GM18867 (cell line): ENCODE measurements at regions not wholly inside any gene's neighbourhood (a gene's known extent, or its start where the extent isn't known, plus 50 kb on each side); places are given as distances from the start of the nearest gene placed in this dataset.

Experiments used
- ATAC-seq: cut with Tn5 transposase; IDR thresholded peaks from one replicate; pipeline ENCODE4 v1.9.1; 2021; ENCODE audit warnings: mild to moderate bottlenecking, moderate library complexity; ENCODE audit not compliant: unreplicated experiment

DNA sequence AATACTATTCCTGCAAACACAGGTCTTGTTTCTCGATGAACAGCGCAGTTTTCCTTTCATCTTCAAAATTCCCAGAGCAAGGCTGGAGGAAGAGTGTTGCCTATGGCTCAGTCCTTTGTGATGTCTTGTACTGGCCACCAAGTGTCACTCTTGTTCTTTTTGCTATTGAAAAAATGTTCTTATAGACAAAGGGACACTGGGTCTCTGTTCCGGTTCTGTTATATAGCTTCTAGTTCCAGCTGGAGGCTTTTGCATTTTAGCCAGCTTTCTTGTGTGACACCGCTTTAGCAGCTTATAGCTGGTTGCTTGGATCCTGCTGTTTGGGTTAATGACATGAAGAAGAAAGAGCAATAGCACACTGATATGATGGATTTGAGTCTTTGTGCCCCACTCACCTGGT lies 343.7 kb upstream of the KCNN2 start:
- no peak for ATAC-seq

DNA sequence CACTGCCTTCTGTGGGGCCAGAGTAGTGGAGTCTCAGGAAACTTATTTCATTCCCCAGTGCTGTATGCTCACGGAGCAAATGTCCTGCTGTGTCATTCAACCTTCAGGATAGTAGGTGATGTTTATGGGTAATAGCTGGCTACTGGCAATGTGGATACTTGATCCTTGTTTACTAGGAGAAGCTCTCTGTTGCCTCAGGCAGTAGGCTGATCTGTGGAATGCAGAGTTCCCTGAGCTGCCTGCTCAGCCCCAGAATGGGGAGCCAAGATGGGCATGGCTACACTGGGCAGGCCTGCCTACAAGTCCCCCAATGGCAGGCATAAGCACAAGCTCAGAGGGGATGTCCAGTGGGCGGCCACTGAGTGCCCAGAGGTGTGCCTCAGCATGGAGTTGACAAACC lies 323.1 kb upstream of the KCNN2 start:
- no peak for ATAC-seq

DNA sequence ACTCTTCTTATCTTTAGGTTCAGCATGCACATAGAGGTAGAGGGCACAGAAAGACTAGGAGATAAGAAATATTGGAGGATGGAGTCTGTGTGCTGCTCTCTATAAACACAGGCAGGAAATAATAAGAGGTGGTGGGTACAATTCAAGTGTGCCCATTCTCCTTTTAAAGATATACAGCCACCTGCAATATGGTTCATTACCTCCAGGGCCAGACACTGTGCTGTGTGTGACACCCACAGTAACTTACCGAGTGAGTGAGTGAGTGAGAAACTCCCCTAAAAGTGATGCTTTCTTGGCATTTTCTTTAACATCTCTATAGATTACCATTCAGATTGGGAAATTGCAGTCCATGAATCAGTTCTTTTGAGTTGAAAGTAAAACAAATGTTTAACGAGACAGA lies 311.8 kb upstream of the KCNN2 start:
- no peak for ATAC-seq

DNA sequence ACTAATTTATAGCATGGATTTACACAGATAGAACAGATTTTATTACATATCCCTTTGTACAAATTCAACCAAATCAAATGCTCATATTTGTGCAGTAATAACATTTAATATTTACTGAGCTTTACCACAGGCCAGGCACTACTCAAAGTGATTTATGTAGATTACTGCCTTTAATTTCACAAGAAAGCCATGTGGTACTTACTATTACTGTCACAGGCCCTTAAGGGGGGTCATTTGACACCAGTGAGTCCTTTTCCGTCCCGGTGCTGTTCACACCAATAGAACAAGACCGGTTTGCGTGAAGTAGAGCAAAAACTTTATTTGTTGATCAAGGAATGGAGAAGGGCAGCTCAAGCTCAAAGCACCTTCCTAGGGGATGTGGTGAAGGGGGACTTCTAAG lies 308.5 kb upstream of the KCNN2 start:
- ATAC-seq, result no peak

DNA sequence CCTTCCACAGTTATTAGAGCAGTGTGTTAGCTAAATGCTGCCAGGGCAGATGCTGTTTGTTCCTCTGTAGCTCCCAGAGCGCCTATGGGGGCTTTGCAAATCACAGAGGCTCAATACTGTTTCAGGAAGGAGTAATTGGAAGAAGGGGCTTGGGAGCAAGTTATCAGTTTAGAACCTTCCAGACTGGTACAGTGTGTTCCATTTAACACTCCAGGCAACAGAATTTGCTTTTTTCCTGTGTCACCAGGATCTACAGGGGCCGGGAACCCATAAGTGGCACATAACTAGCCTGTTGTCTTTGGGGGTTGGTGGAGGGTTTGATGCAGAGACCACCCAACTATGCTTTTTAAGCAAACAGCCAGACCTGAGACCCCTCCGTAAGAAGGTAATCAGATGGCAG lies 307.3 kb upstream of the KCNN2 start:
- ATAC-seq, result no peak

DNA sequence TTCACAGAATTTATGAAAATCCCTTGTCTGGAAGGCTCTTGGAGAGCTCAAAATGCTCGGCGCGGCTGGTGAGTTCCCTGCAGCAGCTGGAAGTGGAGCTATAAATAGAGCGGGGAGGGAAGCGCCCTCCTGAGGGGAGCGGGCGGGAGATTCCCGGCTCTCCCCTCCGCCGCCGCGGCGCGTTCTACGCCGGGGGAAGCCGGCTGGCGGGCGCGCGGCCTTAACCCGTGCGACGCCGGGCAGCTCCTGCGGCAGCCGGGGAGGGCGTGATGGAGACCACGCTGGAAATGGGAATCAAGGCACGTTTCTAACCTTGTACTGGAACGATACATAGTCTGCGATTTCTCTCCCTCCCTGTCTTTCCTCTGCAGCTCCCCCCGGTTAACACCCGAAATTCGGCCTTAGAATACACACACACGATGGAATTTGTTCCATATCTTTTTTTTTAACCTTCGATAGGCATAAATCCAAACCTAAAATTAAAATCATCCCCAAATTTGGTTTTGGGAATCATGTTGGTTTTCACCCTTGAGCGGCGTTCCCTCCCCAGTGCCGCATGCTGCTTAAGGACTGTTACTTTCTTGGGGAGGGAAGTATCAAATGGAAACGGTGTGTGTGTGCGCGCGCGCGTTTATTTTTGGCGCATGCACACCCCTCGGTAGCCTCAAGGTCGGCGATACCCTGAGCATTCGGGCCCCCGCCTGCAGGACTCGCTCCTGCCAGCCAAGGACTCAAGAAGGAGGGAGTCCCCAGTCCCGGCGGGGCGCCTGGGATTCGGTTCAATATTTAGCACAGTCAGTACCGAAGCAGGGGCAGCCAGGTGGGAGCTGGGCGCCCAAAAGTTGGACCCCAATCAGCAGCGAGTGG lies 306.3 kb upstream of the KCNN2 start:
- ATAC-seq, result no peak

DNA sequence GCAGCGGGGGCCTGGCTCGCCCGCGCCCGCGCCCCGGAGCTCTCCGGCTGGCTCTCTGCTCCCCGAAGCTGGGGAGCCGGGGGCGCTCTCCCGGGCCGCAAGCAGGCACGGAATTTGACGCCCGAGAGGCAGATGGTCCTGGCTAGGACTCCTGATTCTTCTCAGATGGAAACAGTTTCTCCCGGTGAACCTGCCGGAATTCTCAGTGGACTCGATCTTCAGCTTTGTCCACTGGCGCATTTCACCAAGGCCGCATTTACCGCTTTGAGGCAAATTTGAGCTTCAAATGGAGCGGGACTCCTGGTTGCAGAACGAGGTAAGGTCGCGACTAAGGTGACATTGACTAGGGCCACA lies 305.7 kb upstream of the KCNN2 start:
- ATAC-seq, result no peak

DNA sequence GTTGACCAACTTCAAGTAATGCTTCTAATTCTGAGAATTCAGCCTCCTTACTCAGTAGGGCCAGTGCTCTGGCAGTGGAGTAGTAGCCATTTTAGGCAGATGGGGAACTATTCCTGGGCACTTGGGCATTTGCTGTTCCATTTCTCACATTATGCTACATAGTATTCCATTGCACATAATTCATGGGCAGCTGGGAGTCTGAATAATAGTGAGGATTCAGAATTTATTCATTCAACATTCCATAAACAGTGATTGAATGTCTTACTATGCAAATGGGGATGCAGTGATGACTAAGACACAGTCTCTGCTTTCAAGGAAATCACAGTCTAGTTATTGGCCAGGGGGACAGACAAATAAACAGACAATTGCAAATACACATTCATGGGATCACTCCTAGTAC lies 301.0 kb upstream of the KCNN2 start:
- no peak for ATAC-seq

DNA sequence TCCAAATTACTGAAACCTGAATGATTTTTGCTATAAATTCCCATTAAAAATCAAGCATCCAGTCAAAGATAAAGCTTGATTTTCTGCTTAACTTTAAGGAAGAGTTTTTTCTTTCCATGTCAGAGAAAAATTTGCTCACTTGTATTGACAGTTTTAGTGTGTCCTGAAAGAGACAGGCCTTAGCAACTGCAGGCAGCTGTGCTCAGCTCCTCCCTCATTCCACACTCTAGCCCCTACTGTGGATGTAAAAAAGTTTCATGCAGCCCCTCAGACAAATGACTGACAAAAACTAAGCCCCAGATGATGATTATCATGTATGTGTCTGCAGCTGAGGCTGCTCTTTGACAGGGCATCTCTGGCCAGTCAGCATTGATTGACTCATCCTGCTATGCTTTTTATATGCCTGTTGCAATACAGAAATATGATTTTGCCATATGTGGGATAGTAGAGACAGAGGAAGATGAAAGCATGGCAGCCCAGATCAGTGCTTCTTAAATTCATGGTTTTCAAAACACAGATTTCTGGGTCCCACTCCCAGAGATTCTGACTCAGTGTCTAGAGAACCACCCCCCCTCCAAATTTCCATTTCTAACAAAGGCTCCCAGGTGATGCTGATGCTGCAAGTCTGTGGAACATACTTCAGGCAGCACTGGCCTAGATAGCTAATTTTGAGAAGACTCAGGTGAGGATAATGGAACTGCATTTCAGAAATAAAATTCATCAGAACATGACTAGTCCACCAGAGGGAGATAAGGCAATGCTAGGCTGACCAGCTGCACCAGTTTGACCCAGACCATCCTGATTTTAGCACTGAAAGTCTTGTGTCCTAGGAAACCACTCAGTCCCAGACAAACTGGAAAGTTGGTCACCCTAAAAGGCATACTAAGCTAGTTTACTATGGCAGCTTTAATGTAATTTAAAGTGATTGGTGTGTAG lies 298.7 kb upstream of the KCNN2 start:
- ATAC-seq, result no peak

DNA sequence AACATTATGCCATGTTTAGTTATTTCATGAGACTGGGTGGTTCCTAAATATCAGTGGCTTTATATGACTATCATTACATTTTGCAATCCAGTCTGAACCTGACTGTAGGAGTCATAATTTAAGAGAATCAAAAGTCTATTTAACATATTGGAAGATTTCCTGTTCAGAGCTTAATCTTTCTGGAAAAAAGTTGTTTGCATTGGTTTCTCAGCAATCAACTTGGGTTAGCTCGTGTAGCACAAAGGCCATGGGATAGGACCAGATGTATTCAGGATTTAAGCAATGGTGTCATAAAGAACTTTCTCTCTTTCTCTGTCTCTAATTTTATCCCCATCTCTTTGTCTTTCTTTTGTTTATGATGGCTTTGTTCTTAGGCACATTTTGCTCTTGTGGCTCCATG lies 296.0 kb upstream of the KCNN2 start:
- no peak for ATAC-seq

DNA sequence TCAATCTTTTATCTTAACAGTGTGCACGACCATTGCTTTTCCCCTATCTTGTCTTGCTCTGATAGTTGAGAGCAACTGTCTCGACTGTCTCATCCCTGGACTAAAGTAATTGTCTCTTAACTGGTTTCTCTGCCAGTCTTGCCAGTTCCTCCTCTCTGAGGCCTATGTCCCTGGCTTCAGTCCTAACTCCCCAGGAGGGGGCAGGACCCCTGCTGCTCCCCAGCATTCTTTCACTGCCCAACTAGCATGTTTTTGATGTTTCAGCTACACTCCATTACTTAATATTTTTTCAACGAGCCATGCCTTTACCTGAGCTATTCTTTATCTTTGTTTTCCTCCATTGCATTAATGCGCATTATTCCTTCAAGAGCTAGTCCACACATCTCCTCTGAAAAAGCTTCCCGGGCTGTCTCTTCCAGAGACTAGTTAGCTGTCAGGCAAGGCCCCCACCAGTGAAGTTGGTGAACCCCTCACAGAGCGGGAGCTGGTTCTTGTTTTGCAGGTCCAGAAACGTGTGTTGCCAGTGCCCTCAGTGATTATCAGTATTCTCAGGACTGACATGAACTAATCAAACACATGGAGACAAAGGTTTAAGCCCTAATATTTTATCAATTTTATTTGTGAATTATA lies 291.7 kb upstream of the KCNN2 start:
- no peak for ATAC-seq

DNA sequence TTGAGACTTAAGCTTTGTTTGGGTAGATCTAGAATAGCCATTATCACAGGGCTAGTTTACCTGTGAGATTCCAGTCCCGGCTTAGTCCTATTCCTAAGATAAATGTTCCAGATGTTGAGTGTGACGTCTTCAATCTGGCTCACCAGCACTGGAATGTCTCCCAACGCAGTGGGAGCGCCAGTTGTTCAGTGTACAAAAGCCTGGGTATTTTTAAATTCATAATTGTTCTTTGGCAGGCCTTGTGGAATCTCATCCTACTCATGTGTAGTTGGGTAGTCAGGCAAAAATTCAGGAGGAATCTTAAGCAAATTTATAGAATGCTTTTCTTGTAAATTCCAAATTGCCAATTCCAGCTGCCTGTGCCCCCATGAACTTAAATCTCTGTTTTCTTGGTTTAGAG lies 272.6 kb upstream of the KCNN2 start:
- ATAC-seq, result no peak

DNA sequence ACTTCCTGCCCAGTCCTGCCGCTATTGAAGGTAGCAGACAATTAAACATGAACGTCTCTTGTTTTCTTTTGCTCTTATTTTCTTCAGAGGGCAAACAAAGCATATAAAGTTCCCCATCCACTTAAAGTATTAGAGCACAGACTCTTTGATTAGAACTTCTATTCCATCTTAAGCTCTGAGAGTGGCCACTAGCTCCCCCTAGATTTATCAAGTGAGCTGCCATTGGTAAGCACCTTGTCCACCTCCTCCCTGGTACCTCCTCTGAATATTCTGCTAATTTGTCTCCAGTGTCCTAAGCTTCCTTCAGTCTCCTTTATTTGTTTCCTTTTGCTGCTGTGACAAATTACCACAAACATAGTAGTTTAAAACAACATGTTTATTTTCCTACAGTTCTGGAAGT lies 264.3 kb upstream of the KCNN2 start:
- no peak for ATAC-seq

DNA sequence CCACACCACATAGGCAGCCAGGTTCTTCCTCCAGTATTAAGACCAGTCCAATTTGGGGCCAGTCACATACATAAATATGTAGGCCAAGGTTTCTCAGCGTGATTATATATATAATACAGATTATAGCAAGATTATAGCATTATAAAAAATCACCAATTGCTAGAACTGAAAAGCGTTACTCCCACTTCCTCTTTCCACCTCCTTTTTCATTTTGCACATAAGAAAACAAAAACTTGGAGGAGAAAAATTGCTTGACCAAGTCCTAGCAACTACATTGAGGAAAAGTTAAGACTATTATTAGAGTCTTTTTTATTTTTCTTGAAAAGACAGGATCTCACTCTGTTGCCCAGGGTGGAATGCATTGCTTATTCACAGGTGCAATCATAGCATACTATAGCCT lies 262.7 kb upstream of the KCNN2 start:
- ATAC-seq, result no peak

DNA sequence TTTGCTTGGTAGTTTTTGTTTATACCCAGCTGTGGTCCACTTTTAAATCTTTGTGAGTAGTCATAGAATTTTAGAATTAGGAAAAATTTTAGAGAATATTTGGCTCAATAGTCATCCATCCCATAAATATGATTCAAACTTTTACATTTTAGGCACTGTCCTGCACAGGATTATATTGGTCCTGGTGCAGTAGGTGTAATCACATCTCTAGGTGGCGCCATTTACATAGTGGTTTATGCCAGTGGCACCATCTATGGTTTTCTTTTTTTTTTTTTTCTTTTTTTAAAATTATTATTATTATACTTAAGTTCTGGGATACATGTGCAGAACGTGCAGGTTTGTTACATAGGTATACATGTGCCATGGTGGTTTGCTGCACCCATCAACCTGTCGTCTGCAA lies 260.7 kb upstream of the KCNN2 start:
- ATAC-seq, result peak; percentile 85

DNA sequence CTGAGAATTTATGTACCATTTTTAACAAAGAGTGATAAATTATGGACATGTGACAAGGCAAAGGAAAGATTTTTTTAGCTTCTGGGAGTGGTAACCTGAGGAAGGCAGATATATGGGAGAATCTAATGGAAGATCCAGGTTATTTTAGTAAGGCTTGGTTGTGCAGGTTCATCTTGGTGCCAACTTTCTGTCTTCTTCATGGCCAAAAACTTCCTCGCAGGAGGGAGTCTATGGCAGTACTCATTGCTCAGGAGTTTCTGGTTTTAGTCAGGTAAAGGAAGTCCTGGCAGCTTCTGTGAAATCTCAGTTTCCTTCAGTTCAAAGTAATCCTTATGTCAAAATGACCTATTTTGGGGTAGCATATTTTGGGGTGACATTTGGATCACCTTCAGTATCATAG lies 248.3 kb upstream of the KCNN2 start:
- ATAC-seq, result no peak

DNA sequence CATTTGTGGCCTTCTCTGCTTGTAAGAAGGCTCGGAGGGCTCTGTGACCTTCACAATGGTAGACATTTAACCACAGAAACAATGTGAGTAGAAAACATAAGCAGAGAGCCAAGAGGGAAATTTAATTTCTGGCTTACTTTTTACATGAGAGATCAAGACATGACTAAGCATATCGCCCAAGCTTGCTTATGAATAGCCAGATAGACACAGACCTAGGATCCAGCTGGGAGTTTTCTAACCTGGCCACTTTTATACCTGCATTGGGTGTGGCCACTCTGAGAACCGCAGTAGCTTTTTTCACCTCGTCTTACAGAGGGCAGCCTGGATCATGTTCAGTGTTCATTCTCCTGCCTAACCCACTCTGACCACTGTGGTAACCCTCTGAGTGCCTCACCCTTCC lies 244.9 kb upstream of the KCNN2 start:
- ATAC-seq, result no peak

DNA sequence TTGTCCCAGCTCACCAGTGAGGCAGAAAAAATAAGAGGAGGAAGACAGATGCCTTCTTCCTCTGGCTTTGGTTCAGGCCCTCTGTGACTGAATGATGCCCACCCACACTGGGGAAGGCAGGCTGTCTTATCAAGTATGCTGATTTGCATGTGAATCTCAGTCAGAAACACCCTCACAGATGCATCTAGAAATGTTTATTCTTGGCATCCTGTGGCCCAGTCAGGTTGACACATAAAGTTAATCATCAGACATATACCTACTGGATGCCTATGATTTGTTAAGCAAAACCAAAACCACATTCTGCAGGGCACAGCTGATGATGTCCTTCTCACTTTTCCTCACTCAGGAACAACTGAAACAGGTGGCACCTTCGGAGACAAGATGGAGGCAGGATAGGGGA lies 243.4 kb upstream of the KCNN2 start:
- ATAC-seq, result peak; percentile 68

DNA sequence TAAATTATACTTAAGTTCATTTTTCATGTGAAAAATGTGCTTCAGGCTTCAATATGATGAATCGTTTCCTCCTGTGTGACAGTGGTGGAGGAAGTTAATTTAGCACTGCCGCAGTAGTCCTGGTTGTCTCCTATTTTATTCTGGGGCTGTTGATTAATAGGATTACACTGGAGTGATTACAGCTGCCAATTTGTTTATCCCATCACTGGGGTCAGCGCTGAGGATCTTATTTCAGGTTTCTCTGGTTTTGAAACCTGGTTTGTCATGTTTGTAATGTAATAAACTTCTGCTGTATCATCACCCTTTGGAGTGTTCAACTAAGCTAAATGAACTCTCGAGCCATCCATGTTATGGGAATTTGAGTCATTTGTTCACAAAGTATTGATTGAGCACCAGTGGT lies 241.7 kb upstream of the KCNN2 start:
- ATAC-seq, result no peak

DNA sequence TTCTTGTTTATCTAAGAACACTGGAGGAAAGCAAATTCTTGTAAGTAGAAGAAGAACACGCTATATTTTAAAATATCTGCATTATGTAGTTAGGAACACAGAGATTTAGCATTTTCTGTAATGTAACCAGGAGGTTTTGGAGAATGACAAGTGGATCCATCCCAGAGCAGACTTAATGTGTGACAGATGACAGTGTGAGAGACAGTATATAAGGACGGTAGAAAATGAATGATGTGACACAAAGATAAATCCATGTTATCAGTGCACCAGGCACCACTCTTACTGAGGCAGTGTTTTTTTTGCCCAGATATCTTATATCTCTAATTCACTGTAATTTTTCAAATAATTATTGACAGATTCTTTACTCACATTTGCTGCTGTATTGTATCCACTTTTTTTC lies 239.0 kb upstream of the KCNN2 start:
- ATAC-seq, result no peak

DNA sequence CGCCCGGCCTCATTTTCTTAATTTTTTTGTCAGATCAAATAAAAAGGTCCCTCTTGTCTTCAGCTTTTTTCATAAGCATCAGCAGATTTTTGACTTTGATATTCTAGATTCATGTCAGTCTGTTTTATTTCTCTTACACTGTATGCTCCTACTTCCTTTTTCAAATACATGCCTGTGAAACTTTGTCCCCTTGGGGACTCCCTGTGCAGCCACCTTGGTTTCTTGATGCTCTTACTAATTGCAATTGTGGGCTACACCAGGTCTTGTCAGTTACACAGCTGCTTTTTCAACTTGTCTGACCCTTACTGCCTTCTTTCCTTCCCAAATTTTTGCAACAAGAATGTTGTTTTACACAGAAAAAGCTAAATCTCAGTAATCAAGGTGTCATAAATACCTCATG lies 238.2 kb upstream of the KCNN2 start:
- ATAC-seq, result no peak

DNA sequence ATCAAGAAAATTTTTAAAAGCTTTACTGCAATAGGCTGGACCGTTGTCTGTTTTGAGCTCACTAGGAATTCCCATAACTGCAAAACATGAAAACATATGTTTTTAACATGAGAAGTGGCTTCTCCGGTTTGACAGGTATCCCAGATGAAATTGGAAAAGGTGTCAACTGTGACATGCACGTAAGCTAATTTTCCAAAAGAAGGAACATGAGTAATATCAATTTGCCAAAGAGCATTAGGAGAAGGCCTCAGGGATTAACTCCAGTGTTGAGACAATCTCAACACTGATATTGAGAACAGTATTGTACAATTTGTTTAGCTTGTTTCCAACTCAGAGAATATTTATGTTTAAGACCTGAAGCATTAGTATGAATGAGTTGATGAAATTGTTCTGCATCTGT lies 215.5 kb upstream of the KCNN2 start:
- no peak for ATAC-seq
